ENCODE measurements at regions not wholly inside any gene's neighbourhood (a gene's known extent, or its start where the extent isn't known, plus 50 kb on each side); places are given as distances from the start of the nearest gene placed in this dataset.
"Not testable (repeated sequence)": the region's sequence is repeated elsewhere in the genome, so short reads cannot be mapped to it uniquely, and the experiment has no call there.

GRCh38 chr20:51959066-51959542, 156.8 kb upstream of the SALL4 start:
- DNase-seq (ENCODE audit: low read depth in 2 of 2): no peak

- no peak for DNase-seq (ENCODE audit: low read depth in 2 of 2)
Measured at GRCh38 chr20:51958099-51959065, 156.1 kb upstream of the SALL4 start.

DNA sequence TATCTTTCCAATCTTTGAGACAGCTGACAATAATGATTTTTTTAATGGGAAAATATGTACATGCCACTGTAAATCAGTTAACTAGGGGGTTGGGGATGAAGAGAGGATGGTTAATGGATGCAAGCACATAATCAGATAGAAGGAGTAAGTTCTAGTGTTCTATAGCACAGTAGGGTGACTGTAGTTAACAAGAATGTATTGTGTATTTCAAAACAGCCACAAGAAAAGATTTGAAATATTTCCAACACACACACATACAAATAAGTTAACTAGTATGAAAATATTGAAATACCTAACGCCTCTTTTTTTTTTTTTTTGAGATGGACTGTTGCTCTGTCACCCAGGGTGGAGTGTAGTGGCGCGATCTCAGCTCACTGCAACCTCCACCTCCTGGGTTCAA, 153.4 kb upstream of the SALL4 start:
- no peak for DNase-seq (ENCODE audit: low read depth in 2 of 2)

DNA sequence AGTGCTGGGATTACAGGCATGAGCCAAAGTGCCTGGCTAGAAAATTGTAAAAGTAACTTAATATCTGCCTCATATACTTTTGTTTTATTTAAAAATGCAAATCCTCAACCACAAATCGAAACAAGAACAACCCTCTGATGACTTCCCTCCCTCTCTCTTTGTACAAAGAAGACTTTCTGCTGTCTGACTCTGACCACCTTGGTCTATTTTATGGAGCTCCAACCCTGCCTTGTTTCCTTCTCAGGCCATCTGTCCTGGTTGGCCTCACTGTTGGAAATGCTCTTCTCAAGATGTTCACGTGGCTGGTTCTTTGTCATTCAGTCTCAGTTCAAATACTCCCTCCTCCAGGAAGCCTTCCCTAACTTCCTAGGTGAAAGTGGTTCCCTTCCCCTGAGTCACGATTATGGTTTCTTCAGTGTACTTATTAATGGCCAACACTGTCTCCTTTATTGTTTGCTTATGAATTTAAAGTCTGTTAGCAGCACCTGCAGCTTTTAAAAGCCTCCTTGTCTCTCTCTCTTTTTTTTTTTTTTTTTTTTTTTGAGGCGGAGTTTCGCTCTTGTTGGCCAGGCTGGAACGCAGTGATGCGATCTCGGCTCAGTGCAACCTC, 151.5 kb upstream of the SALL4 start:
- DNase-seq (ENCODE audit: low read depth in 2 of 2): no peak

DNA sequence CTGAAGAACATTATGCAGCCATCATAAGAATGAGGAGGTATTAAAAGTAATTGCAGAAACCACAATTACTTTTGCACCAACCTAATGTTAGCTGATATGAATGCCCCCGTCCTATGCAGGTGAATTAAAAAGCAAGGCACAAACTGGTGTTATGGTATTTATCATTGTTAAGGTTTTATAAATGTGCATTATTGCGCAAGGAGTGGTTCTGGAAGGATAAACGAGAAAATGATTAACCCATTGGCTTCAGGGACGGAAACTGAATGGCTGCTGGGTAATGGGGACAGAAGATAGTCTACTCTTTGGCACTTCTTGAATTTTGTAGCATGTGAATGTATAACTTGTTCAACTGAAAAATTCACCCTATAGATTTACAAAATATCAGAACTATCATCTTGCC, 148.6 kb upstream of the SALL4 start:
- no peak for DNase-seq (ENCODE audit: low read depth in 2 of 2)

DNA sequence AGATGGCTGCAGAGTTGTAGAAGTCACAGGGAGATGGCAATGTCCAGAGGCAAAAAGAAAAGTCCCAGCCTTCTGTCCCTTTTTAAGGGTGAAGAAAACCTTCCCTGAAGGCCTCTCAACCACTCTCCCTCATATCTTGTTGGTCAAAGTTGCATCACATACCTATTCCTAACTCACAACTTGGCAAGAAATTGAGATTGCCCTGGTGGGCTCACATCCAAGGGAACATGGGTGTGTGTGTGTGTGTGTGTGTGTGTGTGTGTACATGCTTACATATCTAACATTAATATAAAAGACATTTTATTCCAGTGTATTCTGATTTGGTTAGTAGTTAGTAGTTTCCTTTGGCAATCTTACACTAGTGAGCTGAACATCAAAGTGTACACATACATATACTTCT, 144.3 kb upstream of the SALL4 start:
- no peak for DNase-seq (ENCODE audit: low read depth in 2 of 2)

GRCh38 chr20:51945881-51946280, 143.6 kb upstream of the SALL4 start:
- DNase-seq (ENCODE audit: low read depth in 2 of 2): no peak

DNA sequence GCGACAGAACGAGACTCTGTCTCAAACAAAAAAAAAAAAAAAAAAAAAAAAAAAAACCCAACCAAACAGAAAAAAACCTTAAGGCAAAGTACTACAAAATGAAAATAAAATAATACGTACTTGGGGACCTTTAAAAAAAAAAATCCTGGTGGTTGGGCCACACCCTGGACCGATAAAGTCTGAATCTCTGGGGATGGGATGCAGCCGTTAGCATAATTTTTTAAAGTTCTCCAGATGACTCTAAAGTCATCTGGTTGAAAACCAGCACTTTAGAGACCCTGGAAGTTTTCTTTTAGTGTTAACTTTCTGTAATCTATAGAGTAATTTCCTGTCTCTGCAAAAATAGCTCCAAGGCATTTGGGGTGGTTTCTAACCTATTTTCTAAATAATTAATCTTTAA, 142.9 kb upstream of the SALL4 start:
- DNase-seq (ENCODE audit: low read depth in 2 of 2): no peak

DNA sequence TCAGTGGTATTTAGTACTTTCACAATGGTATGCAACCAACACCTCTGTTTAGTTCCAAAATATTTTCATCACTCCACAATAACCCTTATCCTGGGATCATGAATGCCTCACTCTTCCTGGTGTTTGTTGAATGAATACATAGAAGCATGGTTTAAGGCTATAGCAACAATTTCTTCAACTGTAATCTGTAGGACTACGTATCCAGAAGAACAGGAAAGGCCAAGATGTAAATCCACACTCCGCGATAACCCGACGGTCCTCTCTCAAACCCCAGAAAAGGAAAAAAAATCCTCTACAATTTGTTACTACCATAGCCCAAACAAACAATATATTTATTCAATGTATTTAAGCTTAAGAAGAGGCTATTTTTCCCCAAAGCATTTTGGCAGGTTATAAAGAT, 141.4 kb upstream of the SALL4 start:
- DNase-seq (ENCODE audit: low read depth in 2 of 2): no peak

GRCh38 chr20:51943326-51943725, 141.0 kb upstream of the SALL4 start:
- not testable (repeated sequence) for DNase-seq (ENCODE audit: low read depth in 2 of 2)

DNA sequence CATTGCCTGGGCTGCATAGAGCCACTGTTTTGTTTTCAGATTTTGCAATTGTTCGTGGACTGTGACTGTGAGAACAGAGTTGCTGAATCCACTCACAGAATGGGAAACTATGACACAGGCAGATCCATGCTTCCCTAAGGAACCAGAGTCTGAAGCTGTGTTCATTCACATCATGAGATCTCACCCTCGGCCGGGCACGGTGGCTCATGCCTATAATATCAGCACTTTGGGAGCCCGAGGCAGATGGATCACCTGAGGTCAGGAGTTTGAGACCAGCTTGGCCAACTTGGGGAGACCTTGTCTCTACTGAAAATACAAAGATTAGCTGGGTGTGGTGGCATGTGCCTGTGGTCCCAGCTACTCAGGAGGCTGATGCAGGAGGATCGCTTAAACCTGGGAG, 139.2 kb upstream of the SALL4 start:
- no peak for DNase-seq (ENCODE audit: low read depth in 2 of 2)

GRCh38 chr20:51939259-51939585, 136.9 kb upstream of the SALL4 start:
- no peak for DNase-seq (ENCODE audit: low read depth in 2 of 2)

GRCh38 chr20:51938559-51939258, 136.4 kb upstream of the SALL4 start:
- DNase-seq (ENCODE audit: low read depth in 2 of 2): no peak

- DNase-seq (ENCODE audit: low read depth in 2 of 2): no peak
Measured at GRCh38 chr20:51937779-51938178, 135.5 kb upstream of the SALL4 start.

- DNase-seq (ENCODE audit: low read depth in 2 of 2): no peak
Measured at GRCh38 chr20:51936377-51936776, 134.1 kb upstream of the SALL4 start.

- no peak for DNase-seq (ENCODE audit: low read depth in 2 of 2)
Measured at GRCh38 chr20:51935003-51935358, 132.7 kb upstream of the SALL4 start.

- DNase-seq (ENCODE audit: low read depth in 2 of 2): no peak
Measured at GRCh38 chr20:51934301-51935002, 132.1 kb upstream of the SALL4 start.

- DNase-seq (ENCODE audit: low read depth in 2 of 2): no peak
Measured at GRCh38 chr20:51931371-51931781, 129.1 kb upstream of the SALL4 start.

- DNase-seq (ENCODE audit: low read depth in 2 of 2): no peak
Measured at GRCh38 chr20:51930775-51931174, 128.5 kb upstream of the SALL4 start.

DNA sequence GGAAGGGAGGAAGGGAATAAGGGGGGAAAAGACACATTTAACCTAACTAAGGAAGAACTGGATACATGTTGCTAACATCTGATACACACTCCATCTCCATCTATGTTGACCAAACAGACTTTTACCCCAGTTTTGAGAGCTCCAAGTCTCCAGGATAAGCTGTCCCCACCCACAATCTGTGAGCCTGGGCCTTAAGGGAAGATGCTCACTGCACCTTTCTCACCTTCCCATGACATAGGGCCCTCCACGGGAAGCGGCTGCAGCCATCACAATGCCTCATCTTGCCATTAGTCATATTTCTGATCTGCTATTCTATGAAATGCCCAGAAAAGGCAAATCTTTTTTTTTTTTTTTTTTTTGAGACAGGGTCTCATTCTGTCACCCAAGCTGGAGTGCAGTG, 126.6 kb upstream of the SALL4 start:
- no peak for DNase-seq (ENCODE audit: low read depth in 2 of 2)

GRCh38 chr20:51927970-51928369, 125.6 kb upstream of the SALL4 start:
- not testable (repeated sequence) for DNase-seq (ENCODE audit: low read depth in 2 of 2)

DNA sequence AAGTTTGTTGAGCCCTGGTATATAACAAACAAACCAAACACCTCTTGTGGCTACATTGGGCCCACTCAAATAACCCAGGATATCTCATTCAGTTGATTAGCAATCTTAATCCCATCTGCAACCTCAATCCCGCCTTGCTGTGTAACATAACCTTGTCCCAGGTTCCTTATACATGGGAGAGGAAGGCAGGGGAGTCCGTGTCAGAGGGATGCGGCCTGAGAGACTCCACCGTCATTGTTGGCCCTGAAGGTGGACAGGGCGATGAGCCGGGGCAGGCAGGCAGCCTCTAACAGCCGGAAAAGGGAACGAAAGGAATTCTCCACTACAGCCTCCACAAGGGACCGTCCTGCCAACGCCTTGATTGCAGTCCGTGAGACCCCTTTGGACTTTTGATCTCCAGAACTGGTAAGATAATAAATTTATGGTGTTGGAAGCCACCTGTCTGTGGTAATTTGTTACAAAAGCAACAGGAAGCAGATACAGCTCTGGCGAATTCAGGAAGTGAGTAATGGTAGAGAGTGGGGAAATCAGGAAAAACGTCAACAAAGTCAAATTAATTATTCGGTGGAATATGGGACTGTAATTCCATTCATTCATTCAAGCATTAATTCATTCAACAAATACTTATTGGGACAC, 124.5 kb upstream of the SALL4 start:
- DNase-seq (ENCODE audit: low read depth in 2 of 2): no peak

Data from stimulated activated CD8-positive, alpha-beta memory T cell treated with anti-CD3 and anti-CD28 coated beads, Interleukin-7, amount 100 ng/mL, for 4 hours (primary cell).